ENCODE measurements at regions not wholly inside any gene's neighbourhood (a gene's known extent, or its start where the extent isn't known, plus 50 kb on each side); places are given as distances from the start of the nearest gene placed in this dataset.

DNA sequence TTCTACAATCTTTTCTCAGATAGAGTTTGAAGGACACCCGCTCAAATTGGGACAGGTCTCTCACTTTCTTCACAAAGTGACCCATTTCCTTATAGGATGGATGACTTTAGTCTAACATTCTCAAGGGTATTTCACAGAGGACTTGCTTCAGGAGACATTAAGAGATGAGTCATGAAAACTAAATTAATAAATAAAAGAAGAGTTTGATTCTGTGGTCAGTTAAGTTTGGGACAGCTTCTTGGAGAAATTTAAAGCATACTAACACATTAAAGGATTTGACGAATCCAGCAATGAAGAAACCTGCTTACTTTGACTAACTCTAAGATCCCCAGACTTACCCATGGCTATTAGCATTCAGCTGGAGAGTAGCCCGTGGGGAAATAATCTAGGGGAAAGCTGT lies 95.6 kb upstream of the RAB3GAP2 start:
- Histone ChIP-seq H3K9me2 (ENCODE audit: insufficient read depth) (no peaks in the 10 kb centered on the region), H4K20me1 (ENCODE audit: insufficient read depth) (no peaks in the 10 kb centered on the region), H3F3A (ENCODE audit: insufficient read depth, low read depth) (peaks cover 55% of the 10 kb centered on the region), H3K36me3 (ENCODE audit: low read depth) (no peaks in the 10 kb centered on the region), H3K79me2 (ENCODE audit: low read depth) (no peaks in the 10 kb centered on the region), H3K4me3 (peak overlapping the region; percentile 45; the same call in 1 of the 2 replicates), H2AFZ (peak overlapping the region; percentile 57), H3K4me1 (replicated peaks; ENCODE audit: insufficient read depth) (peaks cover 54% of the 10 kb centered on the region), H3K27me3 (ENCODE audit: insufficient read depth, low read depth) (no peaks in the 10 kb centered on the region), H3K27ac (peak overlapping the region; percentile 94), H3K4me2 (peak overlapping the region; percentile 72), H3K9me3 (ENCODE audit: insufficient read depth, low read depth) (no peaks in the 10 kb centered on the region)
- BruUV-seq (replicated peaks): no TSS peak
- no peak for TF ChIP-seq EZH2 (IDR thresholded peaks at IDR 0.05; ENCODE audit: low read depth)
- TF ChIP-seq, protein P1, sequence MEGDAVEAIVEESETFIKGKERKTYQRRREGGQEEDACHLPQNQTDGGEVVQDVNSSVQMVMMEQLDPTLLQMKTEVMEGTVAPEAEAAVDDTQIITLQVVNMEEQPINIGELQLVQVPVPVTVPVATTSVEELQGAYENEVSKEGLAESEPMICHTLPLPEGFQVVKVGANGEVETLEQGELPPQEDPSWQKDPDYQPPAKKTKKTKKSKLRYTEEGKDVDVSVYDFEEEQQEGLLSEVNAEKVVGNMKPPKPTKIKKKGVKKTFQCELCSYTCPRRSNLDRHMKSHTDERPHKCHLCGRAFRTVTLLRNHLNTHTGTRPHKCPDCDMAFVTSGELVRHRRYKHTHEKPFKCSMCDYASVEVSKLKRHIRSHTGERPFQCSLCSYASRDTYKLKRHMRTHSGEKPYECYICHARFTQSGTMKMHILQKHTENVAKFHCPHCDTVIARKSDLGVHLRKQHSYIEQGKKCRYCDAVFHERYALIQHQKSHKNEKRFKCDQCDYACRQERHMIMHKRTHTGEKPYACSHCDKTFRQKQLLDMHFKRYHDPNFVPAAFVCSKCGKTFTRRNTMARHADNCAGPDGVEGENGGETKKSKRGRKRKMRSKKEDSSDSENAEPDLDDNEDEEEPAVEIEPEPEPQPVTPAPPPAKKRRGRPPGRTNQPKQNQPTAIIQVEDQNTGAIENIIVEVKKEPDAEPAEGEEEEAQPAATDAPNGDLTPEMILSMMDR (conservative IDR thresholded peaks at IDR 0.05): no peak
- intact Hi-C loops (cut with micrococcal nuclease; ENCODE audit: unreplicated experiment): loop anchor here (1.0 kb wide), 3 partner anchors 31 to 64 kb away; no protein-coding TSS in a partner anchor
- DNase-seq: peak in 1 of 2 experiments; percentile 48
- ChIA-PET POLR2A (ENCODE audit: unreplicated experiment) (no interaction called here), CTCF (interaction anchor here (0.7 to 1.3 kb wide), 4 partner anchors 31 to 380 kb away, joined by 3 to 5 read pairs (median 4); partner anchors contain the start of gene MTARC2)

DNA sequence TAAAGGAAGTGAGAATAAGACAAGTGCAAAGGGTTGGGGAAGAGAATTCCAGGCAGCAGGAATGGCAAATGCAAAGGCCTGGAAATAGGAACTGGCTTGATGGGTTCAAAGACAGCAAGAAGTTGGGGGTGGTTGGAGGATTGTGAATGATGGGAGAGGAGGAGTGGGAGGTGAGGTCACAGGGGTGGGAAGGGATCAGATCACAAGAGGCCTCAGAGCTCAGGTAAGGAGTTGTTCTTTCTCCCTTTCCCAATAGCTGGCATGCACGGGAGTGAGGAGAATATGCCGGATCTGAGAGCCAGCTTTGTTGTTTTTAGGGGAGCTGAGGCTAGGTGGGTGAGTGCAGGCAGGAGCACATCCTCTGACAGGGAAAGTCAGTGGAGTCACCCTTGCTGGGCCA lies 94.0 kb upstream of the RAB3GAP2 start:
- H3K9me2 ChIP-seq (ENCODE audit: insufficient read depth): no peaks in the 10 kb centered on the region
- no peaks in the 10 kb centered on the region for H4K20me1 ChIP-seq (ENCODE audit: insufficient read depth)
- no peak overlapping the region for H2AFZ ChIP-seq
- no peaks in the 10 kb centered on the region for H3K79me2 ChIP-seq (ENCODE audit: low read depth)
- intact Hi-C loops (cut with micrococcal nuclease; ENCODE audit: unreplicated experiment): no loop called here
- ChIA-PET CTCF (interaction anchor here (0.9 kb wide), 1 partner anchor 70 kb away, joined by 3 read pairs; no protein-coding TSS in a partner anchor), POLR2A (ENCODE audit: unreplicated experiment) (no interaction called here)
- H3K36me3 ChIP-seq (ENCODE audit: low read depth): no peaks in the 10 kb centered on the region
- no peak overlapping the region for H3K27ac ChIP-seq
- H3K9me3 ChIP-seq (ENCODE audit: insufficient read depth, low read depth): no peaks in the 10 kb centered on the region
- TF ChIP-seq, protein P1 (conservative IDR thresholded peaks at IDR 0.05): no peak
- no peak for TF ChIP-seq EZH2 (IDR thresholded peaks at IDR 0.05; ENCODE audit: low read depth)
- H3K27me3 ChIP-seq (ENCODE audit: insufficient read depth, low read depth): no peaks in the 10 kb centered on the region
- peaks cover 47% of the 10 kb centered on the region for H3K4me1 ChIP-seq (replicated peaks; ENCODE audit: insufficient read depth)
- H3K4me2 ChIP-seq: no peak overlapping the region
- no peak overlapping the region for H3K4me3 ChIP-seq
- H3F3A ChIP-seq (ENCODE audit: insufficient read depth, low read depth): peaks cover 49% of the 10 kb centered on the region
- BruUV-seq (replicated peaks): no TSS peak
- no peak for DNase-seq

DNA sequence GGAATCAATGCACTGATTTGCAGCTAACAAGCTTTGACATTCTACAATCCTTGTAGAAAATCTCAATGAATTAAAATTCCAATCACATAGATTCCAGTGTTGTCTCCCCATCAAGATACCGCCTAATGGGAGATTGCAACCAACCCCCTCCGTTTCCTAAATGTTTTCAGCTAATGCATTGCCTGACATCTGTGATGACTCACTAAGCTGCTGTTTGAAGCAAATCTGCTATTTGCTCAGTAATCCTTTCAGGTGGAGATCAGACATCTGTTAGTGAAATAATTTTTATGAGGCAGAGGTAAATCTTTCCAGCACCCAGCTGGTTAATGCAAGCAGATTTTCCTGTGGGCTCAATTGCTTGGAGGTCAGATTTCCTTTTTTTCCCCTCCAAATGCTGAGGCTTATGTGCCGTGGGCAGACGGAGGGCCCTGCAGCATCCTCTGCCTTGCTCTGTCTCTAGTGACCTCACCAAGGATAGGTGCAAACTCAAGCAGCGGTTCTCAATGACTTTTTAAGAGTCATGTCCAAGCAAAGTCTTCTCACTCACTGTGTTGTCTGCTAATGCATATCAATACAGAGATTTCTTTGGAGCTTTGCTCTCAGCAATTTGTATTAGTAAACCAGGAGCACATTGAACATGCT lies 91.1 kb upstream of the RAB3GAP2 start:
- DNase-seq: no peak

More for the DNA sequence above, 91.1 kb upstream of the RAB3GAP2 start:
- TF ChIP-seq, protein P1 (conservative IDR thresholded peaks at IDR 0.05): no peak
- no peak for TF ChIP-seq EZH2 (IDR thresholded peaks at IDR 0.05; ENCODE audit: low read depth)
- Histone ChIP-seq H3K27ac (no peak overlapping the region), H3K4me1 (replicated peaks; ENCODE audit: insufficient read depth) (peaks cover 18% of the 10 kb centered on the region), H3K4me2 (no peak overlapping the region), H3K79me2 (ENCODE audit: low read depth) (no peaks in the 10 kb centered on the region), H2AFZ (no peak overlapping the region), H4K20me1 (ENCODE audit: insufficient read depth) (no peaks in the 10 kb centered on the region), H3K4me3 (no peak overlapping the region), H3K9me2 (ENCODE audit: insufficient read depth) (no peaks in the 10 kb centered on the region), H3K9me3 (ENCODE audit: insufficient read depth, low read depth) (no peaks in the 10 kb centered on the region), H3K27me3 (ENCODE audit: insufficient read depth, low read depth) (no peaks in the 10 kb centered on the region), H3K36me3 (ENCODE audit: low read depth) (no peaks in the 10 kb centered on the region), H3F3A (ENCODE audit: insufficient read depth, low read depth) (peaks cover 21% of the 10 kb centered on the region)
- BruUV-seq (replicated peaks): no TSS peak
- ChIA-PET CTCF (interaction anchor here (0.5 kb wide), 1 partner anchor 412 kb away, joined by 5 read pairs; no protein-coding TSS in a partner anchor), POLR2A (ENCODE audit: unreplicated experiment) (interaction anchor here (0.7 kb wide), 1 partner anchor 21 kb away, joined by 4 read pairs; no protein-coding TSS in a partner anchor)
- intact Hi-C loops (cut with micrococcal nuclease; ENCODE audit: unreplicated experiment): no loop called here

Data from PC-9 (cell line).